ENCODE measurements at regions not wholly inside any gene's neighbourhood (a gene's known extent, or its start where the extent isn't known, plus 50 kb on each side); places are given as distances from the start of the nearest gene placed in this dataset.
"Not testable (repeated sequence)": the region's sequence is repeated elsewhere in the genome, so short reads cannot be mapped to it uniquely, and the experiment has no call there.

GRCh38 chr2:156700681-156701080 lies 264.5 kb downstream of the GPD2 start:
- no peak for DNase-seq

DNA sequence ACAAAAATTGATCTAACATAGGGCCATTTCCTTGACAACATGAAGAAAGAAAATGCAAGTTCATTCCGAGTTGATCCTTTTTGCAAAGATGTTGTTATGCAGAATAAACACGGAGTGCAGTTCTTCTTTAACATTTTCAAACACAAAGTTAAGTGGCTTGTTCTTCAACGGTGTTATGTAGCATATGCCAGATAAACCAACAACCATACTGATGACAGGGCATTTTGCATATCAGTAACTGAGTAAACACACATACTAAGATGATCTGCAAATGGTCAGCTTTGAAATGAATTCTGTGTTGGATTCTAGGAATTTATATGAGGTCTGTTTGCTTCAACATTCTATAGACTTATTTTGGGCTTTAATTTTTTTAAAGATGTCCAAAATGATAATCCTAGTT lies 266.4 kb downstream of the GPD2 start:
- DNase-seq, result no peak

GRCh38 chr2:156703642-156704041 lies 267.5 kb downstream of the GPD2 start:
- no peak for DNase-seq

DNA sequence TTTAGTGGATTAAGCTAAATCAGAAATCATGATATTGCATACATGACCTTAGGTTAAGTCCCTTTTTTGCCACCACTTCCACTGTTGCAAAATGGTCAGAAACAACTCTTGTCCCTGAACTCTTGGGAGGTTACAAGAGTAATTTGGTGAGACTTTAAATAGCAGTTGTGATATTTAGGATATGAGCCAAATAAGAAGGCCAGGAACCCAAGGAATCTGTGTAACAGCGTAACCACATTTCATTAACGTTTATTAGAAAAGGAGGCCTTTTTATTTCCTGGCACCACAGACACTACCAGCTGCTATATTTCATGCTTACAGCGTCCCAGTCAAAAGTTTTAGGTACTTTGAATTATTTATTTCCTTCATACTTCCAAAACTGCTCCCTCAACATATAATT lies 268.0 kb downstream of the GPD2 start:
- DNase-seq, result no peak

- no peak for DNase-seq
Observed at GRCh38 chr2:156704617-156705016, 268.4 kb downstream of the GPD2 start.

- no peak for DNase-seq
Observed at GRCh38 chr2:156706576-156706975, 270.4 kb downstream of the GPD2 start.

DNA sequence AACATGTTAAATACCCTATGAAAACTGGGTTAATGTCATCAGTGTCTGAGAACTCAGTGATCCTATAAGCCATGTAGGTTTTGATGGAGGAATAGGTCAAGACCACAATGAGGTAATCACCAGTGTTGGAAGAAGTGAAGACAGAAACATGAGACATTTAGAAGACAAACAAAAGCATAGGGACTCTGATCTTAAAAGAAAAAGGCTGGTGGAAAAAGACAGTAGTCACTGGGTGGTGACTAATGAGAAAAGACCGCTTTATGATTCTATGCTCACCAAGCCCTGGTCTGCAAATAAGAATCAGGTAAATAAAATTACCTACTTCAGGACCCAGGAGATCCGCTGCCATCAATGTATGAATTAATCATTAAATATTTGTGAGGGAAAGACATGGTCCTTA lies 271.9 kb downstream of the GPD2 start:
- DNase-seq, result no peak

DNA sequence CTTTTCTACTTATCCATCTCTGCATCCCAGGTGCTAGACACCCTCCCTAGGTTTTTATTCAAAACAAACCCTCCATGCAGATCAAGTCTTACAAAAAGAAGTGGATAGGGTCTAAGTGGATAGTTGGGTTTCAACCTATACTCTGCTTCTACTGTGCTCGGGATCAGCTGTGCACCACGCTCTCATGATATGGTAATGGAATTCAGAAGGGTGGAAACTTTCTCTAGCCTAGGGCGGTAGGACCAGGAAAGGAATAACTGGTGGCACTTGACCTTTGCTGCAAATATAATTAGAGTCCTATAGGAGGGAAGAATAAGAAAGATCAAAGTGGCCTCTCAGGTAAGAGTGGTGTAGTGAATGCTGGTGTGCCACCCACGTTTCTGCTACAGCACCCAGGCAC lies 272.9 kb downstream of the GPD2 start:
- DNase-seq, result no peak

DNA sequence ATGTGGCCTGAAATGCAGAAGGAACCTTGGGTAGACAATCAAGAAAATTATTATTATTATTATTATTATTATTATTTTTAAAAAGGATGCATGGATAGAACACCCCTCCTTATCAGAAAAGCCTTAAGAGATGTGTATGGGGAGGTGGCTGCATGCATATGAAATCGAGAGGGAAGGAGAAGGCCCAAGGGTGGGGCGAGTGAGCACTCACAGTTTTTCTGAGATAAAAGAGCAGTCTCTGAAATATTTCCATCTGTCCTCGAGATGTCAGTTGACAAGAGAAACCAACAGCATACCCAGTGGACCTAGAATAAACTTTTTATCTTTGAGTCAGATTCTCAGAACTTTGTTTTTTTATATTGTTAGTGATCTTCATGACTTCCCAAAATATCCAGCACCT lies 282.9 kb downstream of the GPD2 start:
- no peak for DNase-seq

DNA sequence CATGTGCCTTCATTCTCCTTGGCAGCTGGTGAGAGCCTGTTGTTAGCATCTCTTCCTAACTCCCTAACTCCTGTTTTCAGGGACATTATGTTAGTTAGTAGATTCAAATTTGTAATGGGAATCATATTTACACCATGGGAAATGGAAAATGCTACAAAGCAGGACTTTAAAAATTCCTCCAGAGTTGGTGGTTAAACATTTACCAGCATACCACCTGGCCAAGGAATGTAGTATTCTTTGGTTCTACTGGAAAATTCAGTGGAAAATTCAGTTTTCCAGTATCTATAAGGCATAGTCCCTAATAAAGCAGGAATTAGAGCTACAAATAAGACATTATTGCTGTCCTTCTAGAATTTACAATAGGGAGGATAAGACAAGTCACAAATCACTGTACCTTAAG lies 291.7 kb downstream of the GPD2 start:
- DNase-seq, result no peak

- DNase-seq, result no peak
Observed at GRCh38 chr2:156728328-156728727, 292.1 kb downstream of the GPD2 start.

DNA sequence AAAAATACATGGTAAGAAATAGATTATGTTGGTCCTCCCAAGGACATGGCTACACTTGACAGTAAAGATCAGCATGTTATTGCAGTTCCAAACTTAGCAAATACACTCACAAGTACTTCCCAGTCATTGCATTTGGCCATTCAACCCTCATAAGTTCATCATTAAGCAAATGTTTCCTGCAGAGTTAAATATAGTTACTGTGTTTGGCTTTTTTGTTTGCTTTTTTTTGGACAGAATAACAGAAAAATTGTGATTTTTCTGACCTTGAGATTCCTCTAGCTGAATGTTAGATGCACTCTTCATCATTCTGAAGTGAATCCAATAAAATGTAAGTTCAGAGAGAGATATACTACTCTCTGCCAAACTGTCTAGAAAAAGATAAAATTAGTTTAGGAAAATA lies 295.3 kb downstream of the GPD2 start:
- no peak for DNase-seq

DNA sequence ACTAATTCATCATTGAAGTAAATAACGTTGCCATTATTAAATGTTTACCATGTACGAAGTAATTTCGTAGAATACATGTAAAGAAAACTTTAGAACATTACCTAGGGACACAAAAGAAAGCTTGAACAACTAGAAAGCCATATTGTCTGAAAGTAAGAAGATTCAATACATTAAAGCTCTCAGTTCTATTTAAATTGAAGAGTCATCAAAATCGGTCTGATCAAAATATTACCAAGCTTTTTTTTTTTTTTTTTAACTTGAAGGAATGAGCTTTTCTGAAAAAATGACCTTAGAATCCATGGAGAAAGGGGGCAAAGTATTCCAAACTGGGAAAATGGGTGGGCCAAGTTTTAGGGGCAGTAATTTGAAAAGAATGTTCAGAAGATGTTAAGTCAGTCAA lies 300.8 kb downstream of the GPD2 start:
- DNase-seq, result no peak

DNA sequence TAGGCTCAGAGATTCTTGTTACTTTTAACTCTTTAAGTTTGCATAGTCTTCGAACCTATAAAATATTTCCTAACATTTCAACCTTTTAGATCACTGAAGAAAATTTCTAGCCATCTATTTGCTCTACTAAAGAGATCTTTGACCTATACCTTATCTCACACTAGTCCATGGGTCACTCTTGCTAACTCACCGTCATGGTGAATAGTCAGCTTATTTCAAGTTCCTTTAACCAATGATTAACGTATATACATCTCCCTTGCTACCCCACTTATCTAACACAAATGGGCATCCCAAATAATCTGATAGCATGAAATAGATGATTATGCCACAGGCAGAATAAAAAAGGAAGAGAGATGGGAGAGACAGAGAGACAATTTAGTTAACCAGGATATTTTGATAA lies 303.1 kb downstream of the GPD2 start:
- DNase-seq, result no peak

DNA sequence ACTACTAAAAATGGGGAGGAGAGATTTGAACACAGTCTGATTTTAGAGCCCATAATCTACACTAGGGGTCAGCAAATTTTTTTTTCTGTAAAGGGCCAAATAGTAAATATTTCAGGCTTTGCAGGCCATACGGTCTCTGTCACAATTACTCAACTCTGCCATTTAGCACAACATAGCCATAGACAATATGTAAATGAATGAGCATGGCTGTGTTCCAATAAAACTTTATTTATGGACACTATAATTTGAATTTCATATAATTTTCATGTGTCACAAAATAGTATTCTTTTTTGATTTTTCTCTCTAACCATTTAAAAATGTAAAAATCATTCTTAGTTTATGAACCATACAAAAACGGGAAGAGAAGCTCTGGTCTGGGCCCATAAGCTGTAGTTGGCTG lies 309.4 kb downstream of the GPD2 start:
- DNase-seq, result no peak

- DNase-seq, result no peak
Observed at GRCh38 chr2:156748221-156748620, 312.0 kb downstream of the GPD2 start.

DNA sequence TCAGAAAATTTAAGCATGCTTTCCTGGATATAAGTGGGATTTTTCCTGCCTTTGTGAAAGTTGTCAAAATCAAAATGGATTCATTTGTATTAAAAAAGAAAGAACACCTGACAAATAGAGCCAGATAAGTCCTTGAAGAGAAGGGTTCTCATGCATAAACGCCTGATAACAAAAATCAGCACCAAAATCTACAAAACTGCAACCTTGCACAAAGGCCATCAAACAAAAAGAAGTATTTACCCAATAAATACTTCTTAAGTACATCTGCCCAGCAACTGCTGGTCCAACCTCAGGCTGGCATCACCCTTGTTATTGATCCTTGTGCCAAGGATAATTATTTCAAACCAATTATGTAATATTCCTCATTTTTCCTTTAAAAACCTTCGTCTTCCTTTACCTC lies 315.9 kb downstream of the GPD2 start:
- DNase-seq, result no peak

DNA sequence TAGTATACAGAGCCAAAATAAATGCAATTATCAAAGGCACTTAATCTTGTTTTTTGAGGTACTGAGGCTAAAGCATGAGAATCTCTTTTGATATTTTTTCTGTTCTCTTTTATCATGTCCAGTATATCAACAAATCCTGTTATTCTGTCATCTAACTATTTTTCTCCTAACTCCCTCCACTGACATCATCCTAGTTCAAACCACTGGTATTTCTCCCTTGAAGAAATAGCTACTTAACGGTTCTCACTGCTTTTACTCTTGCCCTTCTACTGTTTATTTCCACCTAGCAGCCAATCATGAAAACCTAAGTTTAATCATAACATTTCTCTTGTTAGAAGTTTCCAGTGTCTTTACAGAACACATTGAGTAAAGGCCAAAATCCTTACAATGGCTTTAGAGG lies 317.6 kb downstream of the GPD2 start:
- no peak for DNase-seq

- DNase-seq, result no peak
Observed at GRCh38 chr2:156756516-156756915, 320.3 kb downstream of the GPD2 start.

DNA sequence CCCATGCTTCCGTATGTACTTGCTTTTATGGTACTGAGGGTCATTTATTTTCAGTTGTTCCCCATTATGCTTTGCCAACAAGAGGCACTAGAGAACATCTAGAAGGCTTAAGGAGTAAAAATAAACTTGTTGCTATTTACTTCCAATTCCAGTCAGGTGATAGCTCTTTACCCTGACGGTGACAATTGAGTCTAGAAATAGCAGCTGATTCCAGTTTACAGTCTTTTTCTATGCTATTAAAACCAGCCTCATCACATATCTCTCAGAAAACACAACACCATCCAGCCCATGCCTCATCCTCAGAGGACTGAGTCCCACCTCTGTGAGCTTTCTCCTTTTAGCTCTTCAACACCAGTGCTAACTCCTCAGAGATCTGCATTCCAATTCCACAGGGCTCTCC lies 327.0 kb downstream of the GPD2 start:
- no peak for DNase-seq

- no peak for DNase-seq
Observed at GRCh38 chr2:156765043-156765442, 328.9 kb downstream of the GPD2 start.

- no peak for DNase-seq
Observed at GRCh38 chr2:156765450-156765849, 329.3 kb downstream of the GPD2 start.

GRCh38 chr2:156769802-156770201 lies 333.6 kb downstream of the GPD2 start:
- no peak for DNase-seq

DNA sequence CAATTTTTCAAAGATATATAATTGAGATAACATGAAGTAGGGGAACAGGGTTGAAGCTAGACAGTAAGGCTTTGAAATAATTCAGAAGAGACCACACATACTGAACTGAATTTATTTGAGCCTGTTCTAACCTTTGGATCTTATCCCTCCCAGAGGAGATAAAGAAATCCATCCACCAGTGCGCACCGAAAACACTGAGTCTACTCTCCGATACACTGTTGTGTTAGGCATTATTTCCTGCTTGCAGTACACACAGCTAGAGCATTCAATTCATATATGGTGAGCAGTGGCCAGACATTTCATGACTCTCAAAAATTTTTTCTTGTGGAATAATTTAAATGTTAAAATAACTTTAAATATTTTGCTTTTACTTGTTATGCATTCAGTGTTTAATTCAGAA lies 342.7 kb downstream of the GPD2 start:
- no peak for DNase-seq

DNA sequence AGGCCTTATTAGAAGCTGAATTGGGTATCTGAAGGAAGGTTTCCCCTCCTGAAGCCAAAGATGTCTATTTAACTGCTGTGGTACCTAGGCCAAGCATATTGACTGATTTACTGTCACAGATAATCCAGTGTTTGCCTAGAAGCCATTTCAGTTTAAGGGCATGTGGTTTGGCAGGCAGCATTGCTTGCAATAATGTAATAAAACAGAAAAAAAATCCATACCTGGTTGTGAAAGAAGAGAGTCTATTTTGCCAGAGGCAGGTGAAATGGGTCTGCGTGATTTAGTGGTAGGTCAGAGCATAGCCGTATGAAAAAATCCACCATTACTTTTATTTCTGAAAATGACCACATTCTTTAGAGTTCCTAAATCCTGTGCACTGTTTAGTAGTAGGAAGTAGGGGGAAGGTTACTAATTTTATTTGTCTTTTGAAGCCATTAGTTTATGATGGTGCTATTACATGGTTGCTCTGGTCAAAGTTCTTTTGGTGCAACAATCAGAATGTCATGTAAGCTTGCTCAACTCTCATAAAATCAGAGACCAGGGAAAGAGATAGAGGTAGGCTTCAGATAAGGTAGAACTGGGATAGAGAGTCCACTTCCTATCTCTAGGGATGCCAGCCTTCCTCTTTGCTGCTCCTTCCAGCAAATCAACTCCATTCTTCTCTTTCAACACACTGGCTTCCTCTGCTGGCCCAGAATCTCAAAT lies 343.4 kb downstream of the GPD2 start:
- DNase-seq, result no peak

DNA sequence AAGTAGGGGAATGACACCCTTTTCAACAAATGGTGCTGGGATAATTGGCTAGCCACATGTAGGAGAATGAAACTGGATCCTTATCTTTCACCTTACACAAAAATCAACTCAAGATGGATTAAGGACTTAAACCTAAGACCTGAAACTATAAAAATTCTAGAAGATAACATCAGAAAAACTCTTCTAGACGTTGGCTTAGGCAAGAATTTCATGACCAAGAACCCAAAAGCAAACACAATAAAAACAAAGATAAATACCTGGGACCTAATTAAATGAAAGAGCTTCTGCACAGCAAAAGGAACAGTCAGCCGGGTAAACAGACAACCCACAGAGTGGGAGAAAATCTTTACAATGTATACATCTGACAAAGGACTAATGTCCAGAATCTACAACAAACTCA lies 345.5 kb downstream of the GPD2 start:
- DNase-seq, result not testable (repeated sequence)
